GM12878 (cell line): ENCODE measurements at regions not wholly inside any gene's neighbourhood (a gene's known extent, or its start where the extent isn't known, plus 50 kb on each side); places are given as distances from the start of the nearest gene placed in this dataset.

Experiments used
- ATAC-seq: fragments of 200-7000 bp; cut with Tn5 transposase; 3 replicates; pipeline ENCODE4 v1.9.1; 2020; ENCODE audit warnings: mild to moderate bottlenecking, moderate library complexity
- BruUV-seq: library from RNA; stranded (reverse); fragments of 400-500 nt; replicated peaks from 2 replicates; lab custom pipeline; 2021; lab: Mats Ljungman, UMichigan
- CTCF ChIA-PET: fragments of 300-600 bp; sonication (Branson Sonifier 250); formaldehyde crosslinking; extraction: SDS; loops from one replicate; lab custom pipeline; 2021; ENCODE audit warnings: inconsistent platforms; lab: Yijun Ruan, JAX
- POLR2A ChIA-PET: fragments of 350-600 bp; formaldehyde crosslinking; extraction: SDS; loops from one replicate; lab custom pipeline; 2021; ENCODE audit warnings: inconsistent platforms; lab: Charles Lee
- RAD21 ChIA-PET: fragments of 300-600 bp; sonication (Branson Sonifier 250); formaldehyde crosslinking; loops from one replicate; lab custom pipeline; 2023; ENCODE audit warnings: antibody characterized with exemption; ENCODE audit not compliant: unreplicated experiment; lab: Charles Lee
- SMC1A ChIA-PET: fragments of 300-600 bp; sonication (Branson Sonifier 250); formaldehyde crosslinking; loops from one replicate; lab custom pipeline; 2023; ENCODE audit not compliant: unreplicated experiment, uncharacterized antibody; lab: Charles Lee
- DNase-seq: peaks from one replicate; pipeline ENCODE4 v3.0.0-alpha.2; 2011; ENCODE audit warnings: low read depth, low spot score
- FAIRE-seq: peaks from 3 replicates; lab custom pipeline; 2011; peaks lifted over from hg19 to GRCh38; lab: Jason Lieb, UNC
- H2AFZ ChIP-seq: 2 replicates; pipeline ENCODE4 v1.6.0; 2011; ENCODE audit warnings: low read depth, low read length, control low read depth; ENCODE audit not compliant: control insufficient read depth
- H3K27ac ChIP-seq: 2 replicates; pipeline ENCODE4 v1.5.1; 2011; ENCODE audit warnings: control low read depth; ENCODE audit not compliant: control insufficient read depth, insufficient read depth
- H3K27me3 ChIP-seq, 2 experiments: replicated peaks in 1 of 2; 2 replicates each; pipeline versions ENCODE4 v1.6.0 to v1.6.1; 2011; ENCODE audit warnings: low read length in 1 of 2; ENCODE audit not compliant: control insufficient read depth in 2 of 2, insufficient read depth in 2 of 2
- H3K36me3 ChIP-seq, 2 experiments: 2 replicates each; pipeline ENCODE4 v1.5.1; 2011; ENCODE audit warnings: low read length in 1 of 2; ENCODE audit not compliant: control insufficient read depth in 2 of 2, insufficient read depth in 2 of 2
- H3K4me1 ChIP-seq: 2 replicates; pipeline ENCODE4 v1.6.1; 2011; ENCODE audit warnings: mild to moderate bottlenecking, low read length, moderate library complexity, mixed read lengths; ENCODE audit not compliant: control insufficient read depth, insufficient read depth
- H3K4me2 ChIP-seq: 2 replicates; pipeline ENCODE4 v1.6.0; 2011; ENCODE audit warnings: control low read depth; ENCODE audit not compliant: control insufficient read depth, insufficient read depth
- H3K4me3 ChIP-seq: fragments of 200-600 bp; sonication (generic); 2 replicates; pipeline ENCODE4 v1.5.1; 2016
- H3K79me2 ChIP-seq: 2 replicates; pipeline ENCODE4 v1.6.0; 2011; ENCODE audit warnings: low read length; ENCODE audit not compliant: control insufficient read depth, insufficient read depth
- H3K9ac ChIP-seq: 2 replicates; pipeline ENCODE4 v1.8.0; 2011; ENCODE audit warnings: low read length, control low read depth, mixed read lengths; ENCODE audit not compliant: control insufficient read depth, insufficient read depth
- H3K9me3 ChIP-seq: replicated peaks from 3 replicates; pipeline ENCODE4 v1.5.1; 2011; ENCODE audit warnings: mild to moderate bottlenecking, low read length; ENCODE audit not compliant: control insufficient read depth, insufficient read depth
- H4K20me1 ChIP-seq: 2 replicates; pipeline ENCODE4 v1.6.0; 2011; ENCODE audit not compliant: control insufficient read depth, insufficient read depth
- DPF2 ChIP-seq: fragments of 450-650 bp; IDR thresholded peaks from 2 replicates; pipeline ENCODE4 v1.6.1; 2017; ENCODE audit warnings: mild to moderate bottlenecking
- NRF1 ChIP-seq: conservative IDR thresholded peaks from 2 replicates; pipeline ENCODE4 v1.6.1; 2011; ENCODE audit warnings: mild to moderate bottlenecking, low read depth, low read length, improper control_type of control experiment
- POLR2AphosphoS2 ChIP-seq: IDR thresholded peaks from 2 replicates; pipeline ENCODE4 v1.6.1; 2011; ENCODE audit warnings: low read depth, mild to moderate bottlenecking, low read length, improper control_type of control experiment, moderate library complexity
- TCF3 ChIP-seq: IDR thresholded peaks from 2 replicates; pipeline ENCODE4 v1.6.1; 2012; ENCODE audit warnings: low read depth, mild to moderate bottlenecking, low read length, borderline replicate concordance; ENCODE audit not compliant: insufficient read depth
- ZNF274 ChIP-seq: IDR thresholded peaks from one replicate; pipeline ENCODE4 v1.8.0; 2011; ENCODE audit not compliant: insufficient read length, insufficient read depth
- WGBS: methylation state at CpG from one replicate; pipeline ENCODE4 v1.1.6; 2016; ENCODE audit warnings: low lambda C conversion rate; ENCODE audit not compliant: insufficient replicate concordance, insufficient coverage; ENCODE audit errors: missing lambda C conversion rate; 5-methylcytosine and 5-hydroxymethylcytosine counted together
- in situ Hi-C: fragments of 300-500 bp; cut with MboI; formaldehyde crosslinking; loops from 9 replicates; pipeline ENCODE4 v1.14.3; 2018; ENCODE audit warnings: mixed read lengths
- intact Hi-C: fragments of 100-400 bp; cut with micrococcal nuclease; formaldehyde crosslinking; loops from one replicate; pipeline ENCODE4 v1.14.2; 2022; ENCODE audit not compliant: unreplicated experiment
- TF ChIP-seq, protein P1 (sequence below): fragments of 450-650 bp; IDR thresholded peaks from 2 replicates; pipeline ENCODE4 v1.6.1; 2016; ENCODE audit warnings: mild to moderate bottlenecking, moderate library complexity, borderline replicate concordance
- TF ChIP-seq, protein P2 (sequence below): fragments of 450-650 bp; IDR thresholded peaks from 2 replicates; pipeline ENCODE4 v1.6.1; 2017; ENCODE audit warnings: antibody characterized with exemption, mild to moderate bottlenecking, moderate library complexity
- TF ChIP-seq, protein P3 (sequence below): fragments of 450-650 bp; IDR thresholded peaks from 2 replicates; pipeline ENCODE4 v1.6.1; 2018; ENCODE audit warnings: mild to moderate bottlenecking, low read depth, moderate library complexity; ENCODE audit not compliant: partially characterized antibody
- TF ChIP-seq, protein P4 (sequence below): fragments of 450-650 bp; formaldehyde crosslinking; IDR thresholded peaks from 2 replicates; pipeline ENCODE4 v1.5.0; 2022; ENCODE audit warnings: mild to moderate bottlenecking, missing genetic modification characterization

DNA sequence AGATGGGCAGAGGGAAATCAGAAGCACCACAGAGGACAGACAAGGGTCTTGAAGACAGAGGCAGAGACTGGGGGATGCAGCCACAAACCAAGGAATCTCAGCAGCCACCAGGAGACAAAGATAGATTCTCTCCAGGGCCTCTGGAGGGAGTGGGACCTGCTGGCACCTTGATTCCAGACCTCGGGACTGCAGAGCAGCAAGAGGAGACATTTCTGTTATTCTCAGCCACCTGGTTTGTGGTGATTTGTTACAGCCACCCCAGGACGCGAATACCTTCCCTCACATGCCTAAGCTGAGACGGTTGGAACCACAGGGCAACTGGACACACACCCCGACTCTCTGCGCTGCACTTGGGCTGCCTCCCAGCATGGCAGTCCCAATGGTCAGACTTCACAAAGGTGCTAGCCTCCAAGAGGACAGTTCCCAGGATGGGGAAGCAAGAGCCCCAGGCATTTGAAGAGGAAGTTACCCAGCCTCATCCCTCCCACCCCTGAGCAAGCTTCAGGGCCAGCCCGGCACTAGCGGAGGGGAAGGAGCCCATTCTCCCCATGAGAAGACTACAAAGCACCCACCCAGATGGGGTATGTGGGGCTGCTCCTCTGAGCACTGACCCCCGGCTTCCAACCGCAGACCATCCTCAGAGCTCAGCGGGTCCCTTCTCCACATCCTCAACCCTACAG lies 104.6 kb upstream of the INSIG1 start:
- in situ Hi-C loops (no loop called here), intact Hi-C loops (loop anchor here (5.0 kb wide), 1 partner anchor 104 kb away; the partner anchor contains the start of gene INSIG1)
- H3K4me2 ChIP-seq: no peak overlapping the region
- DNase-seq: no peak
- no peak for FAIRE-seq
- ChIA-PET CTCF (interaction anchor here (1.4 to 5.3 kb wide), 2 partner anchors 151 to 266 kb away, joined by 3 to 37 read pairs; no protein-coding TSS in a partner anchor), SMC1A (no interaction called here), RAD21 (no interaction called here), POLR2A (no interaction called here)
- H3K4me3 ChIP-seq: no peak overlapping the region
- no peak overlapping the region for H3K9ac ChIP-seq
- 93% methylated on average over 11 of the region's 11 CpGs for WGBS
- no peak overlapping the region for H3K27ac ChIP-seq
- BruUV-seq: no TSS peak
- no peak for ATAC-seq
- H3K27me3 ChIP-seq: no peaks in the 10 kb centered on the region
- H3K36me3 ChIP-seq: no peaks in the 10 kb centered on the region
- H2AFZ ChIP-seq: no peak overlapping the region
- no peaks in the 10 kb centered on the region for H4K20me1 ChIP-seq
- H3K79me2 ChIP-seq: no peaks in the 10 kb centered on the region
- peaks cover 3% of the 10 kb centered on the region; the same call in 2 of the 3 replicates for H3K9me3 ChIP-seq
- H3K4me1 ChIP-seq: peaks cover 7% of the 10 kb centered on the region; the same call in 1 of the 2 replicates
- TF ChIP-seq, protein P1, sequence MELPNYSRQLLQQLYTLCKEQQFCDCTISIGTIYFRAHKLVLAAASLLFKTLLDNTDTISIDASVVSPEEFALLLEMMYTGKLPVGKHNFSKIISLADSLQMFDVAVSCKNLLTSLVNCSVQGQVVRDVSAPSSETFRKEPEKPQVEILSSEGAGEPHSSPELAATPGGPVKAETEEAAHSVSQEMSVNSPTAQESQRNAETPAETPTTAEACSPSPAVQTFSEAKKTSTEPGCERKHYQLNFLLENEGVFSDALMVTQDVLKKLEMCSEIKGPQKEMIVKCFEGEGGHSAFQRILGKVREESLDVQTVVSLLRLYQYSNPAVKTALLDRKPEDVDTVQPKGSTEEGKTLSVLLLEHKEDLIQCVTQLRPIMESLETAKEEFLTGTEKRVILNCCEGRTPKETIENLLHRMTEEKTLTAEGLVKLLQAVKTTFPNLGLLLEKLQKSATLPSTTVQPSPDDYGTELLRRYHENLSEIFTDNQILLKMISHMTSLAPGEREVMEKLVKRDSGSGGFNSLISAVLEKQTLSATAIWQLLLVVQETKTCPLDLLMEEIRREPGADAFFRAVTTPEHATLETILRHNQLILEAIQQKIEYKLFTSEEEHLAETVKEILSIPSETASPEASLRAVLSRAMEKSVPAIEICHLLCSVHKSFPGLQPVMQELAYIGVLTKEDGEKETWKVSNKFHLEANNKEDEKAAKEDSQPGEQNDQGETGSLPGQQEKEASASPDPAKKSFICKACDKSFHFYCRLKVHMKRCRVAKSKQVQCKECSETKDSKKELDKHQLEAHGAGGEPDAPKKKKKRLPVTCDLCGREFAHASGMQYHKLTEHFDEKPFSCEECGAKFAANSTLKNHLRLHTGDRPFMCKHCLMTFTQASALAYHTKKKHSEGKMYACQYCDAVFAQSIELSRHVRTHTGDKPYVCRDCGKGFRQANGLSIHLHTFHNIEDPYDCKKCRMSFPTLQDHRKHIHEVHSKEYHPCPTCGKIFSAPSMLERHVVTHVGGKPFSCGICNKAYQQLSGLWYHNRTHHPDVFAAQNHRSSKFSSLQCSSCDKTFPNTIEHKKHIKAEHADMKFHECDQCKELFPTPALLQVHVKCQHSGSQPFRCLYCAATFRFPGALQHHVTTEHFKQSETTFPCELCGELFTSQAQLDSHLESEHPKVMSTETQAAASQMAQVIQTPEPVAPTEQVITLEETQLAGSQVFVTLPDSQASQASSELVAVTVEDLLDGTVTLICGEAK: no peak
- TF ChIP-seq NRF1: no peak
- no peak for TF ChIP-seq TCF3
- TF ChIP-seq POLR2AphosphoS2: no peak
- TF ChIP-seq ZNF274: no peak
- TF ChIP-seq, protein P2, sequence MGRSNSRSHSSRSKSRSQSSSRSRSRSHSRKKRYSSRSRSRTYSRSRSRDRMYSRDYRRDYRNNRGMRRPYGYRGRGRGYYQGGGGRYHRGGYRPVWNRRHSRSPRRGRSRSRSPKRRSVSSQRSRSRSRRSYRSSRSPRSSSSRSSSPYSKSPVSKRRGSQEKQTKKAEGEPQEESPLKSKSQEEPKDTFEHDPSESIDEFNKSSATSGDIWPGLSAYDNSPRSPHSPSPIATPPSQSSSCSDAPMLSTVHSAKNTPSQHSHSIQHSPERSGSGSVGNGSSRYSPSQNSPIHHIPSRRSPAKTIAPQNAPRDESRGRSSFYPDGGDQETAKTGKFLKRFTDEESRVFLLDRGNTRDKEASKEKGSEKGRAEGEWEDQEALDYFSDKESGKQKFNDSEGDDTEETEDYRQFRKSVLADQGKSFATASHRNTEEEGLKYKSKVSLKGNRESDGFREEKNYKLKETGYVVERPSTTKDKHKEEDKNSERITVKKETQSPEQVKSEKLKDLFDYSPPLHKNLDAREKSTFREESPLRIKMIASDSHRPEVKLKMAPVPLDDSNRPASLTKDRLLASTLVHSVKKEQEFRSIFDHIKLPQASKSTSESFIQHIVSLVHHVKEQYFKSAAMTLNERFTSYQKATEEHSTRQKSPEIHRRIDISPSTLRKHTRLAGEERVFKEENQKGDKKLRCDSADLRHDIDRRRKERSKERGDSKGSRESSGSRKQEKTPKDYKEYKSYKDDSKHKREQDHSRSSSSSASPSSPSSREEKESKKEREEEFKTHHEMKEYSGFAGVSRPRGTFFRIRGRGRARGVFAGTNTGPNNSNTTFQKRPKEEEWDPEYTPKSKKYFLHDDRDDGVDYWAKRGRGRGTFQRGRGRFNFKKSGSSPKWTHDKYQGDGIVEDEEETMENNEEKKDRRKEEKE: no peak
- TF ChIP-seq, protein P3, sequence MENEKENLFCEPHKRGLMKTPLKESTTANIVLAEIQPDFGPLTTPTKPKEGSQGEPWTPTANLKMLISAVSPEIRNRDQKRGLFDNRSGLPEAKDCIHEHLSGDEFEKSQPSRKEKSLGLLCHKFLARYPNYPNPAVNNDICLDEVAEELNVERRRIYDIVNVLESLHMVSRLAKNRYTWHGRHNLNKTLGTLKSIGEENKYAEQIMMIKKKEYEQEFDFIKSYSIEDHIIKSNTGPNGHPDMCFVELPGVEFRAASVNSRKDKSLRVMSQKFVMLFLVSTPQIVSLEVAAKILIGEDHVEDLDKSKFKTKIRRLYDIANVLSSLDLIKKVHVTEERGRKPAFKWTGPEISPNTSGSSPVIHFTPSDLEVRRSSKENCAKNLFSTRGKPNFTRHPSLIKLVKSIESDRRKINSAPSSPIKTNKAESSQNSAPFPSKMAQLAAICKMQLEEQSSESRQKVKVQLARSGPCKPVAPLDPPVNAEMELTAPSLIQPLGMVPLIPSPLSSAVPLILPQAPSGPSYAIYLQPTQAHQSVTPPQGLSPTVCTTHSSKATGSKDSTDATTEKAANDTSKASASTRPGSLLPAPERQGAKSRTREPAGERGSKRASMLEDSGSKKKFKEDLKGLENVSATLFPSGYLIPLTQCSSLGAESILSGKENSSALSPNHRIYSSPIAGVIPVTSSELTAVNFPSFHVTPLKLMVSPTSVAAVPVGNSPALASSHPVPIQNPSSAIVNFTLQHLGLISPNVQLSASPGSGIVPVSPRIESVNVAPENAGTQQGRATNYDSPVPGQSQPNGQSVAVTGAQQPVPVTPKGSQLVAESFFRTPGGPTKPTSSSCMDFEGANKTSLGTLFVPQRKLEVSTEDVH: no peak
- TF ChIP-seq DPF2: no peak
- TF ChIP-seq, protein P4, sequence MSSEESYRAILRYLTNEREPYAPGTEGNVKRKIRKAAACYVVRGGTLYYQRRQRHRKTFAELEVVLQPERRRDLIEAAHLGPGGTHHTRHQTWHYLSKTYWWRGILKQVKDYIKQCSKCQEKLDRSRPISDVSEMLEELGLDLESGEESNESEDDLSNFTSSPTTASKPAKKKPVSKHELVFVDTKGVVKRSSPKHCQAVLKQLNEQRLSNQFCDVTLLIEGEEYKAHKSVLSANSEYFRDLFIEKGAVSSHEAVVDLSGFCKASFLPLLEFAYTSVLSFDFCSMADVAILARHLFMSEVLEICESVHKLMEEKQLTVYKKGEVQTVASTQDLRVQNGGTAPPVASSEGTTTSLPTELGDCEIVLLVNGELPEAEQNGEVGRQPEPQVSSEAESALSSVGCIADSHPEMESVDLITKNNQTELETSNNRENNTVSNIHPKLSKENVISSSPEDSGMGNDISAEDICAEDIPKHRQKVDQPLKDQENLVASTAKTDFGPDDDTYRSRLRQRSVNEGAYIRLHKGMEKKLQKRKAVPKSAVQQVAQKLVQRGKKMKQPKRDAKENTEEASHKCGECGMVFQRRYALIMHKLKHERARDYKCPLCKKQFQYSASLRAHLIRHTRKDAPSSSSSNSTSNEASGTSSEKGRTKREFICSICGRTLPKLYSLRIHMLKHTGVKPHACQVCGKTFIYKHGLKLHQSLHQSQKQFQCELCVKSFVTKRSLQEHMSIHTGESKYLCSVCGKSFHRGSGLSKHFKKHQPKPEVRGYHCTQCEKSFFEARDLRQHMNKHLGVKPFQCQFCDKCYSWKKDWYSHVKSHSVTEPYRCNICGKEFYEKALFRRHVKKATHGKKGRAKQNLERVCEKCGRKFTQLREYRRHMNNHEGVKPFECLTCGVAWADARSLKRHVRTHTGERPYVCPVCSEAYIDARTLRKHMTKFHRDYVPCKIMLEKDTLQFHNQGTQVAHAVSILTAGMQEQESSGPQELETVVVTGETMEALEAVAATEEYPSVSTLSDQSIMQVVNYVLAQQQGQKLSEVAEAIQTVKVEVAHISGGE (CRISPR knock-in tag): no peak
